ENCODE measurements at regions not wholly inside any gene's neighbourhood (a gene's known extent, or its start where the extent isn't known, plus 50 kb on each side); places are given as distances from the start of the nearest gene placed in this dataset.
A peak's percentile ranks its signal among the peaks of the same experiment; 100 is the strongest.

GRCh38 chr16:73616770-73617169 lies 568.8 kb upstream of the ZFHX3 start:
- Histone ChIP-seq H3K4me1 (ENCODE audit: control insufficient read depth, insufficient read depth, low read length) (no peaks in the 10 kb centered on the region), H3K27me3 (replicated peaks in 1 of 2; ENCODE audit: control insufficient read depth in 2 of 2, insufficient read depth in 2 of 2, low read length in 1 of 2) (no peaks in the 10 kb centered on the region; a peak in 2 of 4 replicates), H3K4me3 (no peak overlapping the region), H3K27ac (ENCODE audit: control insufficient read depth, insufficient read depth) (no peak overlapping the region), H3K79me2 (ENCODE audit: control insufficient read depth, insufficient read depth, low read length) (no peaks in the 10 kb centered on the region), H4K20me1 (ENCODE audit: control insufficient read depth, insufficient read depth) (no peaks in the 10 kb centered on the region), H3K9me3 (replicated peaks; ENCODE audit: control insufficient read depth, insufficient read depth, low read length) (no peaks in the 10 kb centered on the region), H3K36me3 (ENCODE audit: control insufficient read depth in 2 of 2, insufficient read depth in 2 of 2, low read length in 1 of 2) (no peaks in the 10 kb centered on the region), H2AFZ (ENCODE audit: control insufficient read depth, low read depth, low read length) (no peak overlapping the region), H3K9ac (ENCODE audit: control insufficient read depth, insufficient read depth, low read length) (no peak overlapping the region), H3K4me2 (ENCODE audit: control insufficient read depth, insufficient read depth) (no peak overlapping the region)
- BruUV-seq (replicated peaks): no TSS peak
- intact Hi-C loops (cut with micrococcal nuclease; ENCODE audit: unreplicated experiment): no loop called here
- ATAC-seq (no peak), FAIRE-seq (no peak), DNase-seq (ENCODE audit: low read depth, low spot score) (no peak)
- TF ChIP-seq CREB1 (IDR thresholded peaks at IDR 0.05; ENCODE audit: low read depth): no peak
- POLR2A ChIA-PET: no interaction called here
- RAD21 ChIA-PET (ENCODE audit: unreplicated experiment): no interaction called here
- 41% methylated on average over 6 of the region's 6 CpGs for WGBS (ENCODE audit: insufficient coverage, insufficient replicate concordance, low lambda C conversion rate, missing lambda C conversion rate)
- SMC1A ChIA-PET (ENCODE audit: uncharacterized antibody, unreplicated experiment): interaction anchor here (1.3 kb wide), 1 partner anchor 33 kb away, joined by 4 read pairs; no protein-coding TSS in a partner anchor
- CTCF ChIA-PET: interaction anchor here (0.7 kb wide), 1 partner anchor 11 kb away, joined by 6 read pairs; no protein-coding TSS in a partner anchor
- in situ Hi-C loops (cut with MboI): no loop called here

- BruUV-seq (replicated peaks): no TSS peak
- Histone ChIP-seq H3K36me3 (ENCODE audit: control insufficient read depth in 2 of 2, insufficient read depth in 2 of 2, low read length in 1 of 2) (no peaks in the 10 kb centered on the region), H3K79me2 (ENCODE audit: control insufficient read depth, insufficient read depth, low read length) (no peaks in the 10 kb centered on the region), H3K4me1 (ENCODE audit: control insufficient read depth, insufficient read depth, low read length) (no peaks in the 10 kb centered on the region), H3K27ac (ENCODE audit: control insufficient read depth, insufficient read depth) (no peak overlapping the region), H2AFZ (ENCODE audit: control insufficient read depth, low read depth, low read length) (no peak overlapping the region), H3K4me2 (ENCODE audit: control insufficient read depth, insufficient read depth) (no peak overlapping the region), H3K4me3 (no peak overlapping the region), H3K27me3 (replicated peaks in 1 of 2; ENCODE audit: control insufficient read depth in 2 of 2, insufficient read depth in 2 of 2, low read length in 1 of 2) (no peaks in the 10 kb centered on the region; a peak in 2 of 4 replicates), H4K20me1 (ENCODE audit: control insufficient read depth, insufficient read depth) (no peaks in the 10 kb centered on the region), H3K9ac (ENCODE audit: control insufficient read depth, insufficient read depth, low read length) (no peak overlapping the region), H3K9me3 (replicated peaks; ENCODE audit: control insufficient read depth, insufficient read depth, low read length) (no peaks in the 10 kb centered on the region)
- SMC1A ChIA-PET (ENCODE audit: uncharacterized antibody, unreplicated experiment): interaction anchor here (1.3 kb wide), 1 partner anchor 34 kb away, joined by 4 read pairs; no protein-coding TSS in a partner anchor
- CTCF ChIA-PET: interaction anchor here (0.7 kb wide), 1 partner anchor 10 kb away, joined by 6 read pairs; no protein-coding TSS in a partner anchor
- FAIRE-seq (no peak), ATAC-seq (no peak), DNase-seq (ENCODE audit: low read depth, low spot score) (no peak)
- no peak for TF ChIP-seq CHD1 (IDR thresholded peaks at IDR 0.05; ENCODE audit: low read depth, low read length)
- TF ChIP-seq PBX3 (IDR thresholded peaks at IDR 0.05; ENCODE audit: insufficient replicate concordance, low read depth, low read length): peak; percentile 80
- peak; percentile 92 for TF ChIP-seq PKNOX1 (IDR thresholded peaks at IDR 0.05)
- TF ChIP-seq NFYB (IDR thresholded peaks at IDR 0.05; ENCODE audit: insufficient read depth, low read depth, low read length): peak; percentile 67; the same call in 1 of the 2 replicates
- POLR2A ChIA-PET: no interaction called here
- intact Hi-C loops (cut with micrococcal nuclease; ENCODE audit: unreplicated experiment) (no loop called here), in situ Hi-C loops (cut with MboI) (no loop called here)
- RAD21 ChIA-PET (ENCODE audit: unreplicated experiment): no interaction called here
- 18% methylated on average over 5 of the region's 5 CpGs for WGBS (ENCODE audit: insufficient coverage, insufficient replicate concordance, low lambda C conversion rate, missing lambda C conversion rate)
Measured at GRCh38 chr16:73616166-73616753, 568.3 kb upstream of the ZFHX3 start.
